Fibroblast of mammary gland (primary cell): ENCODE measurements at regions not wholly inside any gene's neighbourhood (a gene's known extent, or its start where the extent isn't known, plus 50 kb on each side); places are given as distances from the start of the nearest gene placed in this dataset.
A peak's percentile ranks its signal among the peaks of the same experiment; 100 is the strongest.

Source experiments
- DNase-seq: peaks from one replicate; pipeline ENCODE4 v3.0.0-alpha.2; 2010; ENCODE audit warnings: low read depth
- H3K4me3 ChIP-seq: 2 replicates; pipeline ENCODE4 v1.5.1; 2011; ENCODE audit warnings: low read depth, mild to moderate bottlenecking, low read length, moderate library complexity; ENCODE audit not compliant: control insufficient read depth
- CTCF ChIP-seq: conservative IDR thresholded peaks from 2 replicates; pipeline ENCODE4 v1.5.1; 2011; ENCODE audit warnings: low read depth, low read length, inconsistent platforms; ENCODE audit not compliant: control insufficient read depth, insufficient read depth

- no peak overlapping the region for H3K4me3 ChIP-seq
- TF ChIP-seq CTCF: no peak
- DNase-seq: no peak
Measured at GRCh38 chr5:93076566-93076965, 504.5 kb downstream of the NR2F1-AS1 start.

- H3K4me3 ChIP-seq: no peak overlapping the region
- no peak for TF ChIP-seq CTCF
- peak; percentile 35 for DNase-seq
Measured at GRCh38 chr5:93076096-93076495, 504.9 kb downstream of the NR2F1-AS1 start.

GRCh38 chr5:93073547-93073946 lies 507.5 kb downstream of the NR2F1-AS1 start:
- no peak for DNase-seq
- H3K4me3 ChIP-seq: no peak overlapping the region
- no peak for TF ChIP-seq CTCF

- no peak overlapping the region for H3K4me3 ChIP-seq
- DNase-seq: peak; percentile 74
- no peak for TF ChIP-seq CTCF
Measured at GRCh38 chr5:93072831-93073459, 508.1 kb downstream of the NR2F1-AS1 start.

GRCh38 chr5:93071710-93072109 lies 509.3 kb downstream of the NR2F1-AS1 start:
- no peak for DNase-seq
- no peak for TF ChIP-seq CTCF

GRCh38 chr5:93070938-93071337 lies 510.1 kb downstream of the NR2F1-AS1 start:
- H3K4me3 ChIP-seq: no peak overlapping the region
- DNase-seq: no peak
- TF ChIP-seq CTCF: no peak

More at GRCh38 chr5:93071710-93072109, 509.3 kb downstream of the NR2F1-AS1 start:
- no peak overlapping the region for H3K4me3 ChIP-seq

GRCh38 chr5:93069276-93069675 lies 511.7 kb downstream of the NR2F1-AS1 start:
- TF ChIP-seq CTCF: no peak
- no peak overlapping the region for H3K4me3 ChIP-seq
- no peak for DNase-seq
